ENCODE measurements at regions not wholly inside any gene's neighbourhood (a gene's known extent, or its start where the extent isn't known, plus 50 kb on each side); places are given as distances from the start of the nearest gene placed in this dataset.

GRCh38 chr2:180559038-180559437 lies 421.4 kb upstream of the UBE2E3 start:
- no peak for TF ChIP-seq REST (IDR thresholded peaks at IDR 0.05; ENCODE audit: insufficient read depth in 1 of 2, low read depth in 2 of 2, low read length in 1 of 2)
- TF ChIP-seq CTCF (IDR thresholded peaks at IDR 0.05) = no peak
- TF ChIP-seq TCF7L2 (IDR thresholded peaks at IDR 0.05; ENCODE audit: low read depth, low read length) = no peak
- TF ChIP-seq POLR2AphosphoS5 (IDR thresholded peaks at IDR 0.05; ENCODE audit: low read depth, low read length) = no peak
